Testis (tissue), 2 donors: ENCODE measurements at regions not wholly inside any gene's neighbourhood (a gene's known extent, or its start where the extent isn't known, plus 50 kb on each side); places are given as distances from the start of the nearest gene placed in this dataset.

Source experiments
- DNase-seq: peaks from one replicate; pipeline ENCODE4 v3.0.0-alpha.2; 2019
- H3K27ac ChIP-seq, 2 donors: fragments of 200-600 bp; sonication (generic); one replicate each; pipeline ENCODE4 v1.5.1; 2019
- H3K27me3 ChIP-seq: fragments of 200-600 bp; sonication (generic); one replicate; pipeline ENCODE4 v1.5.1; 2019
- H3K36me3 ChIP-seq: fragments of 200-600 bp; sonication (generic); one replicate; pipeline ENCODE4 v1.5.1; 2017; ENCODE audit warnings: low read depth; ENCODE audit errors: missing control alignments
- H3K4me1 ChIP-seq: fragments of 200-600 bp; sonication (generic); one replicate; pipeline ENCODE4 v1.5.1; 2019
- H3K4me3 ChIP-seq, 2 donors: fragments of 200-600 bp; sonication (generic); one replicate each; pipeline ENCODE4 v1.5.1; 2017 to 2019
- H3K9me3 ChIP-seq: fragments of 200-600 bp; sonication (generic); one replicate; pipeline ENCODE4 v1.5.1; 2017
- CTCF ChIP-seq, 3 experiments: fragments of 450-650 bp in 2 of 3; fragments of 200-600 bp in 1 of 3; sonication (generic) in 1 of 3; IDR thresholded peaks; one replicate each; pipeline ENCODE4 v1.5.1; 2016 to 2019; ENCODE audit warnings: antibody characterized with exemption in 3 of 3, mild to moderate bottlenecking in 2 of 3, moderate library complexity in 1 of 3
- POLR2A ChIP-seq: fragments of 450-650 bp; IDR thresholded peaks from one replicate; pipeline ENCODE4 v1.6.1; 2017; ENCODE audit warnings: antibody characterized with exemption, mild to moderate bottlenecking, moderate library complexity
- WGBS, 2 donors: methylation state at CpG; one replicate each; pipeline ENCODE4 v1.1.5; 2018; 5-methylcytosine and 5-hydroxymethylcytosine counted together
- intact Hi-C: fragments of 100-400 bp; cut with DNase I; formaldehyde crosslinking; loops from one replicate; pipeline ENCODE4 v1.15.1; 2023; ENCODE audit warnings: low total_unique reads

GRCh38 chr21:27390384-27390783 is 423.5 kb upstream of the ADAMTS5 start:
- intact Hi-C loops = no loop called here
- Histone ChIP-seq H3K4me3 (no peak overlapping the region), H3K4me1 (no peaks in the 10 kb centered on the region), H3K27ac (no peak overlapping the region), H3K27me3 (no peaks in the 10 kb centered on the region), H3K9me3 (no peaks in the 10 kb centered on the region), H3K36me3 (no peaks in the 10 kb centered on the region)
- TF ChIP-seq POLR2A = no peak
- TF ChIP-seq CTCF (IDR thresholded peaks at IDR 0.05) = no peak
- no peak for DNase-seq
- 67 to 74% methylated on average over 2 of the region's 2 CpGs for WGBS, 2 donors

DNA sequence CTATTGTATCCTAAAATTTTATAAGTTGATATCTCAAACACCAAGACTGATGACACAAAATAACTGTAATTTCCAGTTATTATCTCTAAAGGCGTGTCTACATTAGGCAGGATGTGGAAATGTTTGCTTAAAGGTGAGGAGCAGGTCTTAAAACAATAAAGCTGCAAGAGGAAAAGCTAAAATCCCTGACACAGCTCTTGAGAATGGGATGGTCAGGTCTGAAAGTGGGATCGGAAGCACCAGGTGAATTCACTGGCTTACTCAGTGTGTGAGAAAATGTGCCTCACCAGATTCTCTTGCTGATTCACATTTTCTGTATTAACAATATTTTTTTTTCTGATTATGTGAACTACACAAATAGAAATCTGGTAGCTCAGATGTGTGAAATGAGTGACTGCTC is 421.9 kb upstream of the ADAMTS5 start:
- TF ChIP-seq CTCF (IDR thresholded peaks at IDR 0.05) = no peak
- no peak for TF ChIP-seq POLR2A
- Histone ChIP-seq H3K4me3 (no peak overlapping the region), H3K36me3 (no peaks in the 10 kb centered on the region), H3K4me1 (no peaks in the 10 kb centered on the region), H3K27me3 (no peaks in the 10 kb centered on the region), H3K27ac (no peak overlapping the region), H3K9me3 (no peaks in the 10 kb centered on the region)
- WGBS, 2 donors = 81 to 87% methylated on average over 2 of the region's 2 CpGs
- intact Hi-C loops = no loop called here
- no peak for DNase-seq

DNA sequence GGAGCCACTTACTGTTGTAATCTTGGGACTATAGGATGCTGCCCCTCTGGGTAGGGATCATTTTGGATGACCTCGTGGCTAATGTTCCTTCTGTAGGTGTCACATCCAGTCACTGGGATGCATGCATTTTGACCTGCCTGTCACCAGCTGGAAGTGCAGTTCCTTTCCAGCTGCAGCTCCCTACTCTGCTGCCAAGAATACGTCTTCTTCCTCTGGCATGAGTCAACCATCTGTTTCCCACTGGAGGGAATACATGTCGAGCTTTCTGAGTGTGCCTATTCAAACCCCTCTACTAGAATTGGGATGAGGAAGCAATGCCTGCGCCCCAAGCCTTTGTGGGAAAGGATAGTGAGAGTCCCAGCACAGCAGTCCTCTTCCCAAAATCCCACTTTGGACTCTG is 415.5 kb upstream of the ADAMTS5 start:
- DNase-seq = no peak
- Histone ChIP-seq H3K27ac (no peak overlapping the region), H3K27me3 (no peaks in the 10 kb centered on the region), H3K9me3 (no peaks in the 10 kb centered on the region), H3K4me1 (no peaks in the 10 kb centered on the region), H3K4me3 (no peak overlapping the region), H3K36me3 (no peaks in the 10 kb centered on the region)
- WGBS, 2 donors = 67 to 83% methylated on average over 4 of the region's 4 CpGs
- intact Hi-C loops = no loop called here
- no peak for TF ChIP-seq POLR2A
- no peak for TF ChIP-seq CTCF (IDR thresholded peaks at IDR 0.05)

GRCh38 chr21:27380303-27380702 is 413.4 kb upstream of the ADAMTS5 start:
- intact Hi-C loops = no loop called here
- Histone ChIP-seq H3K27me3 (no peaks in the 10 kb centered on the region), H3K27ac (no peak overlapping the region), H3K4me3 (no peak overlapping the region), H3K36me3 (no peaks in the 10 kb centered on the region), H3K4me1 (no peaks in the 10 kb centered on the region), H3K9me3 (no peaks in the 10 kb centered on the region)
- TF ChIP-seq CTCF (IDR thresholded peaks at IDR 0.05) (no peak), POLR2A (no peak)
- no peak for DNase-seq
- 55 to 72% methylated on average over 2 of the region's 2 CpGs for WGBS, 2 donors

DNA sequence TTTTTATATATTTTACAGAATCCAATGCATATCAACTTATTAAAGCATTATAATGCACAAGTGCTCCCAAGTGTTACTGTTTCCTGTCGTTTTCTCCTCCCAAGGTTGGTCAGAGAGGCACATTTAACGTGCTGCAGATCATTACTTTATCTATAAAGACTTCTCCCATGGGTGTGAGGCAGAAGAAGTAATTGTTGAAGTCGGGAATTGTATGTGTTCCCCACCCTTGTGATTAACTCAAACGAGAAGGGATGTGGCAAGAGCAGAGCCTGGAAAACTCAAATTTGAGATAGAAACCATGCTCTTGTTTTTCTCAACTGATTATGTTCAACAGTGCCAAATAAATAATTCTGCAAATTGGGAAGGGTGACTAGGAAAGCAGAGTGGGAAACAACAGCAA is 412.5 kb upstream of the ADAMTS5 start:
- no peaks in the 10 kb centered on the region for H3K4me1 ChIP-seq
- H3K9me3 ChIP-seq = no peaks in the 10 kb centered on the region
- TF ChIP-seq CTCF (IDR thresholded peaks at IDR 0.05) (no peak), POLR2A (no peak)
- no peak overlapping the region for H3K4me3 ChIP-seq
- peak; percentile 17 for DNase-seq
- 30 to 36% methylated on average over 4 of the region's 4 CpGs for WGBS, 2 donors
- intact Hi-C loops = no loop called here
- H3K27ac ChIP-seq = peak overlapping the region in 1 of 2 donors; percentile 1
- H3K36me3 ChIP-seq = no peaks in the 10 kb centered on the region
- no peaks in the 10 kb centered on the region for H3K27me3 ChIP-seq
